Pancreas (tissue), 10 donors: ENCODE measurements at regions not wholly inside any gene's neighbourhood (a gene's known extent, or its start where the extent isn't known, plus 50 kb on each side); places are given as distances from the start of the nearest gene placed in this dataset.
"Not testable (repeated sequence)": the region's sequence is repeated elsewhere in the genome, so short reads cannot be mapped to it uniquely, and the experiment has no call there.

ENCODE experiments used
- ATAC-seq, 4 donors: fragments of 200-7000 bp; cut with Tn5 transposase; one replicate each; pipeline versions ENCODE4 v1.8.0 to v1.9.1; 2020; ENCODE audit warnings: mild to moderate bottlenecking in 4 of 4, moderate library complexity in 4 of 4
- DNase-seq, 6 donors: peaks; one replicate each; pipeline ENCODE4 v3.0.0-alpha.2; 2020
- FAIRE-seq: peaks from 2 replicates; lab custom pipeline; 2012; peaks lifted over from hg19 to GRCh38; lab: Jason Lieb, UNC
- H3K27ac ChIP-seq, 4 donors: fragments of 200-600 bp; sonication (generic); 1 replicate in 3 of 4; 2 replicates in 1 of 4; pipeline versions ENCODE4 v1.5.0 to v1.8.0; 2020
- H3K27me3 ChIP-seq, 4 donors: fragments of 200-600 bp; one replicate each; pipeline ENCODE4 v1.8.0; 2021
- H3K36me3 ChIP-seq, 3 donors: fragments of 200-600 bp; sonication (generic) in 1 of 3; one replicate each; pipeline versions ENCODE4 v1.5.0 to v1.8.0; 2020 to 2021
- H3K4me1 ChIP-seq, 3 donors: fragments of 200-600 bp; one replicate each; pipeline ENCODE4 v1.8.0; 2021
- H3K4me3 ChIP-seq, 4 donors: fragments of 200-600 bp; sonication (generic) in 2 of 4; one replicate each; pipeline versions ENCODE4 v1.5.0 to v1.8.0; 2020 to 2021
- H3K9me3 ChIP-seq, 4 donors: fragments of 200-600 bp; one replicate each; pipeline ENCODE4 v1.8.0; 2021
- WGBS, 2 donors: extraction: QIAGEN DNeasy Blood & Tissue Kit; methylation state at CpG; one replicate each; pipeline ENCODE4 v1.1.7; 2013; 5-methylcytosine and 5-hydroxymethylcytosine counted together
- intact Hi-C, 3 donors: fragments of 100-400 bp; cut with DNase I; formaldehyde crosslinking; loops; one replicate each; pipeline versions ENCODE4 v1.11.1 to v1.14.2; 2022
- TF ChIP-seq, protein P1 (sequence below), 4 donors: fragments of 200-600 bp; sonication (generic) in 3 of 4; IDR thresholded peaks; one replicate each; pipeline versions ENCODE4 v1.5.0 to v1.8.0; 2021; ENCODE audit warnings: antibody characterized with exemption in 4 of 4
- donor health status: healthy with polysubstance abuse.
- donor health status: DM: no; HTN: no; CAD: no; lungs with moderate emphysema.
- donor health status: DM: no; HTN: no; CAD: no.
- donor health status: control.
- donor health status: control.
- donor health status: Bipolar disorder and iron deficiency.
- donor health status: DM: yes; HTN: yes; CAD: no.
- donor health status: DM: no; HTN: no; CAD: no.
- donor health status: DM: no; HTN: no; CAD: no.
- donor health status: DM: yes; HTN: yes; CAD: no.

GRCh38 chr2:75852639-75853038 is 141.9 kb upstream of the GCFC2 start:
- intact Hi-C loops: no loop called here
- no peaks in the 10 kb centered on the region for H3K36me3 ChIP-seq
- H3K27ac ChIP-seq: no peak overlapping the region
- no peaks in the 10 kb centered on the region for H3K27me3 ChIP-seq
- ATAC-seq (no peak), DNase-seq (no peak), FAIRE-seq (no peak)
- no peaks in the 10 kb centered on the region for H3K4me1 ChIP-seq
- TF ChIP-seq, protein P1, sequence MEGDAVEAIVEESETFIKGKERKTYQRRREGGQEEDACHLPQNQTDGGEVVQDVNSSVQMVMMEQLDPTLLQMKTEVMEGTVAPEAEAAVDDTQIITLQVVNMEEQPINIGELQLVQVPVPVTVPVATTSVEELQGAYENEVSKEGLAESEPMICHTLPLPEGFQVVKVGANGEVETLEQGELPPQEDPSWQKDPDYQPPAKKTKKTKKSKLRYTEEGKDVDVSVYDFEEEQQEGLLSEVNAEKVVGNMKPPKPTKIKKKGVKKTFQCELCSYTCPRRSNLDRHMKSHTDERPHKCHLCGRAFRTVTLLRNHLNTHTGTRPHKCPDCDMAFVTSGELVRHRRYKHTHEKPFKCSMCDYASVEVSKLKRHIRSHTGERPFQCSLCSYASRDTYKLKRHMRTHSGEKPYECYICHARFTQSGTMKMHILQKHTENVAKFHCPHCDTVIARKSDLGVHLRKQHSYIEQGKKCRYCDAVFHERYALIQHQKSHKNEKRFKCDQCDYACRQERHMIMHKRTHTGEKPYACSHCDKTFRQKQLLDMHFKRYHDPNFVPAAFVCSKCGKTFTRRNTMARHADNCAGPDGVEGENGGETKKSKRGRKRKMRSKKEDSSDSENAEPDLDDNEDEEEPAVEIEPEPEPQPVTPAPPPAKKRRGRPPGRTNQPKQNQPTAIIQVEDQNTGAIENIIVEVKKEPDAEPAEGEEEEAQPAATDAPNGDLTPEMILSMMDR (IDR thresholded peaks at IDR 0.05): no peak
- WGBS, 2 donors: 81 to 83% methylated on average over 2 of the region's 2 CpGs
- no peak overlapping the region for H3K4me3 ChIP-seq
- H3K9me3 ChIP-seq: no peaks in the 10 kb centered on the region

GRCh38 chr2:75846683-75847190 is 136.0 kb upstream of the GCFC2 start:
- Histone ChIP-seq H3K27ac (no peak overlapping the region), H3K9me3 (no peaks in the 10 kb centered on the region), H3K4me1 (no peaks in the 10 kb centered on the region), H3K27me3 (no peaks in the 10 kb centered on the region), H3K4me3 (no peak overlapping the region), H3K36me3 (no peaks in the 10 kb centered on the region)
- TF ChIP-seq, protein P1 (IDR thresholded peaks at IDR 0.05): no peak
- WGBS, 2 donors: 5 to 19% methylated on average over 1 of the region's 1 CpG
- intact Hi-C loops: no loop called here
- DNase-seq (no peak), ATAC-seq (no peak), FAIRE-seq (no peak)

- TF ChIP-seq, protein P1 (IDR thresholded peaks at IDR 0.05): no peak
- H3K27ac ChIP-seq: no peak overlapping the region
- no peak for DNase-seq
- no peak overlapping the region for H3K4me3 ChIP-seq
- H3K36me3 ChIP-seq: no peaks in the 10 kb centered on the region
- H3K4me1 ChIP-seq: no peaks in the 10 kb centered on the region
- H3K27me3 ChIP-seq: no peaks in the 10 kb centered on the region
- no peak for FAIRE-seq
- intact Hi-C loops: no loop called here
- no peak for ATAC-seq
- no peaks in the 10 kb centered on the region for H3K9me3 ChIP-seq
These were observed 133.9 kb upstream of the GCFC2 start for GRCh38 chr2:75844651-75845050.

DNA sequence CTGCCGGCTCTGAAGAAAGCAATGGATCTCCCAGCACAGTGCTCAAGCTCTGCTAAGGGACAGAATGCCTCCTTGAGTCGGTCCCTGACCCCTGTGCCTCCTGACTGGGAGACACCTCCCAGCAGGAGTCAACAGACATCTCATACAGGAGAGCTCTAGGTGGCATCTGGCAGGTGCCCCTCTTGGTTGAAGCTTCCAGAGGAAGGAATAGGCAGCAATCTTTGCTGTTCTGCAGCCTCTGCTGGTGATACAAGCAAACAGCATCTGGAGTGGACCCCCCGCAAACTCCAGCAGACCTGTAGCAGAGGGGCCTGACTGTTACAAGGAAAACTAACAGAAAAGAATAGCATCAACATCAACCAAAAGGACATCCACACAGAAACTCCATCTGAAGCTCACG is 123.9 kb upstream of the GCFC2 start:
- not testable (repeated sequence) for FAIRE-seq, ATAC-seq

GRCh38 chr2:75833386-75833785 is 122.7 kb upstream of the GCFC2 start:
- no peaks in the 10 kb centered on the region for H3K4me1 ChIP-seq
- FAIRE-seq (no peak), ATAC-seq (no peak), DNase-seq (no peak)
- WGBS, 2 donors: 56 to 57% methylated on average over 2 of the region's 2 CpGs
- H3K27me3 ChIP-seq: no peaks in the 10 kb centered on the region
- H3K9me3 ChIP-seq: no peaks in the 10 kb centered on the region
- TF ChIP-seq, protein P1 (IDR thresholded peaks at IDR 0.05): no peak
- H3K4me3 ChIP-seq: no peak overlapping the region
- H3K27ac ChIP-seq: no peak overlapping the region
- intact Hi-C loops: no loop called here
- no peaks in the 10 kb centered on the region for H3K36me3 ChIP-seq

More for the DNA sequence above, 123.9 kb upstream of the GCFC2 start:
- H3K4me3 ChIP-seq, DNase-seq, H3K27me3 ChIP-seq, H3K9me3 ChIP-seq, H3K27ac ChIP-seq, H3K36me3 ChIP-seq, intact Hi-C loops, H3K4me1 ChIP-seq: not testable (repeated sequence)
- 61 to 67% methylated on average over 4 of the region's 4 CpGs for WGBS, 2 donors
